PC-3 (cell line): ENCODE measurements at regions not wholly inside any gene's neighbourhood (a gene's known extent, or its start where the extent isn't known, plus 50 kb on each side); places are given as distances from the start of the nearest gene placed in this dataset.

Experiments used
- ATAC-seq: fragments of 200-7000 bp; cut with Tn5 transposase; 2 replicates; pipeline ENCODE4 v1.9.1; 2020; ENCODE audit warnings: mild to moderate bottlenecking, moderate library complexity
- BruUV-seq: library from RNA; stranded (reverse); fragments of 400-500 nt; replicated peaks from 2 replicates; lab custom pipeline; 2021; lab: Mats Ljungman, UMichigan
- CTCF ChIA-PET: fragments of 300-600 bp; sonication (Branson Sonifier 250); formaldehyde crosslinking; loops from one replicate; lab custom pipeline; 2022; ENCODE audit warnings: antibody characterized with exemption; lab: Charles Lee
- POLR2A ChIA-PET: fragments of 300-600 bp; sonication (Branson Sonifier 250); formaldehyde crosslinking; loops from one replicate; lab custom pipeline; 2022; ENCODE audit warnings: antibody characterized with exemption; ENCODE audit not compliant: unreplicated experiment; lab: Charles Lee
- DNase-seq: peaks from one replicate; pipeline ENCODE4 v3.0.0-alpha.2; 2015
- H2AFZ ChIP-seq: fragments of 300-600 bp; sonication (generic); 2 replicates; pipeline ENCODE4 v1.6.0; 2016; ENCODE audit warnings: antibody characterized with exemption, low read length
- H3F3A ChIP-seq: fragments of 300-600 bp; sonication (generic); one replicate; pipeline ENCODE4 v1.6.0; 2017; ENCODE audit warnings: antibody characterized with exemption, low read length, control low read depth, mild to moderate bottlenecking; ENCODE audit not compliant: unreplicated experiment
- H3K27ac ChIP-seq: fragments of 300-600 bp; sonication (generic); 2 replicates; pipeline ENCODE4 v1.5.1; 2016; ENCODE audit warnings: mild to moderate bottlenecking, low read length
- H3K27me3 ChIP-seq: fragments of 300-600 bp; sonication (generic); 2 replicates; pipeline ENCODE4 v1.6.1; 2016; ENCODE audit warnings: low read length, mixed read lengths
- H3K36me3 ChIP-seq: fragments of 300-600 bp; sonication (generic); 2 replicates; pipeline ENCODE4 v1.6.1; 2016; ENCODE audit warnings: low read depth, mixed run types, low read length, mixed read lengths
- H3K4me1 ChIP-seq: fragments of 300-600 bp; sonication (generic); 2 replicates; pipeline ENCODE4 v1.5.1; 2016; ENCODE audit warnings: low read length; ENCODE audit not compliant: insufficient read depth
- H3K4me2 ChIP-seq: fragments of 300-600 bp; sonication (generic); 2 replicates; pipeline ENCODE4 v1.6.0; 2016; ENCODE audit warnings: low read length
- H3K4me3 ChIP-seq: fragments of 300-600 bp; sonication (generic); 2 replicates; pipeline ENCODE4 v1.5.1; 2016; ENCODE audit warnings: mild to moderate bottlenecking, low read length, mixed read lengths
- H3K79me2 ChIP-seq: fragments of 300-600 bp; sonication (generic); 2 replicates; pipeline ENCODE4 v1.6.1; 2017; ENCODE audit warnings: low read length, mixed read lengths
- H3K9ac ChIP-seq: fragments of 300-600 bp; sonication (generic); 2 replicates; pipeline ENCODE4 v1.6.0; 2016; ENCODE audit warnings: mild to moderate bottlenecking, low read length
- H3K9me2 ChIP-seq: fragments of 300-600 bp; sonication (generic); replicated peaks from 2 replicates; pipeline ENCODE4 v1.6.1; 2016; ENCODE audit warnings: mixed run types, low read length, mixed read lengths
- H3K9me3 ChIP-seq: fragments of 300-600 bp; sonication (generic); 2 replicates; pipeline ENCODE4 v1.6.1; 2016; ENCODE audit warnings: low read length, mixed read lengths
- H4K20me1 ChIP-seq: fragments of 300-600 bp; sonication (generic); 2 replicates; pipeline ENCODE4 v1.6.1; 2016; ENCODE audit warnings: low read length, mixed read lengths
- EZH2 ChIP-seq: fragments of 300-600 bp; sonication (generic); IDR thresholded peaks from one replicate; pipeline ENCODE4 v1.6.1; 2017; ENCODE audit warnings: antibody characterized with exemption, mild to moderate bottlenecking, low read length; ENCODE audit not compliant: unreplicated experiment
- EZH2phosphoT487 ChIP-seq: fragments of 300-600 bp; sonication (generic); IDR thresholded peaks from 2 replicates; pipeline ENCODE4 v1.6.1; 2018; ENCODE audit warnings: mild to moderate bottlenecking, antibody characterized with exemption, low read length, borderline replicate concordance
- intact Hi-C: fragments of 100-400 bp; cut with micrococcal nuclease; formaldehyde crosslinking; loops from 2 replicates; pipeline ENCODE4 v1.9.0; 2023
- TF ChIP-seq, protein P1 (sequence below): fragments of 300-600 bp; sonication (generic); conservative IDR thresholded peaks from 2 replicates; pipeline ENCODE4 v1.5.1; 2017; ENCODE audit warnings: antibody characterized with exemption, low read depth, mild to moderate bottlenecking, low read length

DNA sequence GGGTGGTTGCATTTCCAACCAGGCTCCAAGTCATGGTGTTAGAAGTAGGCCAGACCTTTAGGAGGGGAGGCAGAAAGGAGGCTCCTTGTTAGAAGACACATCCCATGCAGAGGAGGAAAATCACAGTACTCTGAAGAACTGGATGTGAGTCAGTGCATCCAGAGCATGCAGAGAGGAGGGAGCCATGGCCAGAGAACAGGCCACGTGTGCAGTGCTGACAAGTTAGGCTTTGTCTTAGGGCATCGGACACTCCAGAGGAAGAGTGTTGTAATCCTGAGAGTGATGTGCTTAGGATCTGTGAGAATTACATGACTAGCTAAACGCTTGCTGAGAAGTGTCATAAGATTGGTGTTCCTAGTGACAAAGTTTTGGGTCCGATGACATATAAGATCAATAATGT lies 456.5 kb upstream of the THRB start:
- POLR2A ChIA-PET, result no interaction called here
- H3K9me3 ChIP-seq, result no peaks in the 10 kb centered on the region
- no peaks in the 10 kb centered on the region for H3K4me1 ChIP-seq
- no peak overlapping the region for H3K4me2 ChIP-seq
- no peak overlapping the region for H3K27ac ChIP-seq
- no peaks in the 10 kb centered on the region for H3K36me3 ChIP-seq
- no peak for DNase-seq
- no peaks in the 10 kb centered on the region for H3K9me2 ChIP-seq
- no peak overlapping the region for H3K9ac ChIP-seq
- H3K27me3 ChIP-seq, result peaks cover 33% of the 10 kb centered on the region
- H4K20me1 ChIP-seq, result no peaks in the 10 kb centered on the region
- no peaks in the 10 kb centered on the region for H3F3A ChIP-seq
- no peaks in the 10 kb centered on the region for H3K79me2 ChIP-seq
- no peak overlapping the region for H3K4me3 ChIP-seq
- no peak overlapping the region for H2AFZ ChIP-seq
- intact Hi-C loops, result no loop called here
- CTCF ChIA-PET, result no interaction called here
- TF ChIP-seq, protein P1, sequence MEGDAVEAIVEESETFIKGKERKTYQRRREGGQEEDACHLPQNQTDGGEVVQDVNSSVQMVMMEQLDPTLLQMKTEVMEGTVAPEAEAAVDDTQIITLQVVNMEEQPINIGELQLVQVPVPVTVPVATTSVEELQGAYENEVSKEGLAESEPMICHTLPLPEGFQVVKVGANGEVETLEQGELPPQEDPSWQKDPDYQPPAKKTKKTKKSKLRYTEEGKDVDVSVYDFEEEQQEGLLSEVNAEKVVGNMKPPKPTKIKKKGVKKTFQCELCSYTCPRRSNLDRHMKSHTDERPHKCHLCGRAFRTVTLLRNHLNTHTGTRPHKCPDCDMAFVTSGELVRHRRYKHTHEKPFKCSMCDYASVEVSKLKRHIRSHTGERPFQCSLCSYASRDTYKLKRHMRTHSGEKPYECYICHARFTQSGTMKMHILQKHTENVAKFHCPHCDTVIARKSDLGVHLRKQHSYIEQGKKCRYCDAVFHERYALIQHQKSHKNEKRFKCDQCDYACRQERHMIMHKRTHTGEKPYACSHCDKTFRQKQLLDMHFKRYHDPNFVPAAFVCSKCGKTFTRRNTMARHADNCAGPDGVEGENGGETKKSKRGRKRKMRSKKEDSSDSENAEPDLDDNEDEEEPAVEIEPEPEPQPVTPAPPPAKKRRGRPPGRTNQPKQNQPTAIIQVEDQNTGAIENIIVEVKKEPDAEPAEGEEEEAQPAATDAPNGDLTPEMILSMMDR, result no peak
- TF ChIP-seq EZH2, result no peak
- no peak for TF ChIP-seq EZH2phosphoT487
- no TSS peak for BruUV-seq
- ATAC-seq, result no peak

DNA sequence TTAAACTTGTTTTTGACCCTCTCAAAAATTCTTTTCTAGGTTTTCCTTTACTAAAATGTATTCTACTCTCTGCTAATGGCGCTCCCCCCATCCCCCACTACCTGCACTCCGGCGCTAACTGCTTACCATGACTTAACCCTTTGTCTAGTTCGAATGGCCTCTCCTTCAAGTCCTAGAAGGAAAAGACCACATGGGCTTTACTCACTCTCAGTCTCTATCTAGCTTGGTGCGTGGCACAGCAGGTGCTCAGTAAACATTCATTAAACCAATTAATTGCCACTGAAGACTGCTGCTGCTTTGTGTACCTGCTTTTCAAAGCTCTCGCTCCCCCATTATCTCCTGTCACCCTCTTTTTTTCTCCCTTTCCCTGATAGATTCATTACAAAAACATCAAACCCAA lies 457.7 kb upstream of the THRB start:
- H3K9me3 ChIP-seq, result no peaks in the 10 kb centered on the region
- ATAC-seq, result no peak
- no peak overlapping the region for H3K4me2 ChIP-seq
- H3K9ac ChIP-seq, result no peak overlapping the region
- no peak overlapping the region for H3K4me3 ChIP-seq
- H3K27me3 ChIP-seq, result peaks cover 39% of the 10 kb centered on the region
- no peaks in the 10 kb centered on the region for H4K20me1 ChIP-seq
- TF ChIP-seq EZH2 (no peak), EZH2phosphoT487 (no peak)
- TF ChIP-seq, protein P1, result no peak
- no peaks in the 10 kb centered on the region for H3K4me1 ChIP-seq
- no peaks in the 10 kb centered on the region for H3K79me2 ChIP-seq
- no peaks in the 10 kb centered on the region for H3F3A ChIP-seq
- no peak overlapping the region for H2AFZ ChIP-seq
- no peaks in the 10 kb centered on the region for H3K36me3 ChIP-seq
- no peaks in the 10 kb centered on the region for H3K9me2 ChIP-seq
- ChIA-PET POLR2A (no interaction called here), CTCF (no interaction called here)
- H3K27ac ChIP-seq, result no peak overlapping the region
- DNase-seq, result no peak
- intact Hi-C loops, result no loop called here
- BruUV-seq, result no TSS peak

DNA sequence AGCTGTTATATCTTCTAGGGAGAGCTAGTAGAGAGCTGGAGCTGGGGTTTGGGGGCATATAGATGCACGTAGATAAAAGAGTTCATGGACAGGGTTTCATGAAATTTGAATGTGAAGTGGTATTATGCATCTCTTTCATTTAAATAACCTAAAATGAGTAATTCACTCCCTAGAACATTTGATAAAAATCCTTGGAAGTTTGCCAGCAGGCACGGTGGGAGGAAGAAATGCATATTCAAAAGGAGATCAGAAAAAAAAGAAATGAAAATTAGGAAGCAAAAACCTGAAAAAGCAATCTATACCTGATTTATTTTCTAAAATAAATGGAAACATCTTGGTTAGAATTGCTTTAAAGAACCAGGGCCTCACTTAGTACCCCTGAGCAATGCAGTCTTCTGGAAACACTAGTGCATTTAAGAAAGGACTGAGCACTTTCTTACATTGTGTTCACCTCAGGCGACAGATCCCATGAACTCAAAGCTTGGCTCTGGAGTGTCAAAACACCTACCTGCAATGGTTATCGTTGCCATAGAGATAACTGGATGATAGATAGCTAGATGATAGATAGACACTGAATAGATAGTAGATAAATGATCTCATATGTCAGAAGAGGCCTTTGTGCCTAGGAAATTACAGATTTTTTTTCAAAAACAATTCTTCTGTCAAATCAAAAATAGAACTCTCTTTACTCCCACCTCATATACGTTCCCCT lies 458.6 kb upstream of the THRB start:
- ATAC-seq (no peak), DNase-seq (no peak)
- intact Hi-C loops, result no loop called here
- TF ChIP-seq, protein P1, result no peak
- no peak for TF ChIP-seq EZH2
- TF ChIP-seq EZH2phosphoT487, result no peak
- Histone ChIP-seq H3K27ac (no peak overlapping the region), H3K4me3 (no peak overlapping the region), H3K36me3 (no peaks in the 10 kb centered on the region), H3K79me2 (no peaks in the 10 kb centered on the region), H3F3A (no peaks in the 10 kb centered on the region), H3K4me2 (no peak overlapping the region), H4K20me1 (no peaks in the 10 kb centered on the region), H3K27me3 (peaks cover 39% of the 10 kb centered on the region), H3K9ac (no peak overlapping the region), H3K9me3 (no peaks in the 10 kb centered on the region), H3K4me1 (no peaks in the 10 kb centered on the region), H3K9me2 (no peaks in the 10 kb centered on the region), H2AFZ (no peak overlapping the region)
- ChIA-PET CTCF (no interaction called here), POLR2A (no interaction called here)
- BruUV-seq, result no TSS peak
